NCI-H1092 treated with DMSO at 0.1 percent for 48 hours (cell line): ENCODE measurements at regions not wholly inside any gene's neighbourhood (a gene's known extent, or its start where the extent isn't known, plus 50 kb on each side); places are given as distances from the start of the nearest gene placed in this dataset.

ENCODE experiments used
- DNase-seq: peaks from one replicate; lab custom pipeline; 2025; lab: John Stamatoyannopoulos, UW

DNA sequence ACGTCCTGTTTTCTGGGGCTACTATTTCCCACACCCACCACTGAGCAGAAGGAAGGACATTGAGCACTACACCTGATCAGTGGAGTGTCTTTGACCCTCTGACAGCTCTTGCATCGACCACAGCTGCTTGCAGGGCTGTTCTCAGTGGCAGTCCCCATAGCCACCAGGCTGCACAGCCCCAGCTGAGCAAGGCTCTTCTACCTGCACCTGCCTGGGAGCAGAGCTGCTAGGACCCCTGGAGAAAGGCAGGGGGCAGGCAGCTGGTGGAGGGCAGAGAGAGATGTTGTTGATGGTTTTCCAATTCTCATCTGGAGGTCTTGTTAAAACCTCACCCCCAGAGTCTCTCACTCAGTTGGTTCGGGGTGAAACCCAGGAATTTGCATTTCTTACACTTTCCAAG lies 361.8 kb upstream of the ZNF507 start:
- DNase-seq: no peak

GRCh38 chr19:31985001-31985605 lies 360.3 kb upstream of the ZNF507 start:
- no peak for DNase-seq

DNA sequence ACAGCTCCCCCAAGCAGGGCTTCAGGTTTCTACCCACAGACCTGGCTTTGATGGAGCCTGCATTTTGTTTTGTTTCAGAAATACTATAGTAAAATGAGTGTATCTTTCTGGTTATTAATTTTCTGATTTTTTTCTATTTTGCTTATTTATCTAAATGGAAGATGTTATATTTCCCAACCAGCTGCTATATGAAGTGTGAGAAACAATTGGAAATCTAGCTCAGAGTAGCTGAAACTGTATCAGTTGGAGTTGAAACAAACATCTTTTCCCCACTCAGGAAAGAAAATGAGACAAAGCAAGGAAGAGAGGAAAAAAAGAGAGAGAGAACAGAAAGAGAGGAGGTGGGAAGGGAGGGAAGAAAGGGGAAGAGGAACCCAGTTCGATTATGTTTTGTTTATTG lies 358.5 kb upstream of the ZNF507 start:
- no peak for DNase-seq

- no peak for DNase-seq
These were observed 357.2 kb upstream of the ZNF507 start for GRCh38 chr19:31988256-31988655.

DNA sequence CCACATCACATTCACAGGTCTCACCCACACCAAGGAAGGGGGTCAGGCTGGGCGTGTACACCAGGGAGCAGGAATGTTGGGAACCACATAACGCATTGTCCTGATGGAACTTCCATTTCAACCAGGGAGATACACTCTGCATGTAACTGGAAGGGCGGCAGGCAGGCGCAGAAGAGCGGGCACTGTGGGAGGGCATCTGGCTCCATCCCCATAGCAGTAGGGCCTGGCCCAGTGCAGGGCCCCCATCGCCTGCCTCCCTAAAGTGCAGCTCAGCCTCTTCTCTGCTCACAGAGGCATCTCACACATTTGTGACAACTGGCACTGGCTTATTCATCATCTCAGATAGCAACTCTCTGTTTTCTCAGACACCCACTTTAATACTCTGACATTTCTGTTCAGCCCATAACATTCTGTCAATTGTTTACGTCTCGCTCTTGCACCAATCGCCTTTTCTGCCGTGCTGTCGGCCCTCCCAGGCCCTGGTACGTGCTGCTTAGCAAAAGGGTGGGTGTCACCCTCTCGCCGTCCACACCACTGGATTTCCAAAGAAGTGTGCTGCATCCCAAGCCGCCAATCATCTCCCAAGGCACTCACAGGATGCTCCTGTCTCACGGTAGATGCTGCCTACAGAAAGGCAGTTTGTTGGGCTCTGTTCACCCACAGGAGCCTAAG lies 353.3 kb upstream of the ZNF507 start:
- no peak for DNase-seq

DNA sequence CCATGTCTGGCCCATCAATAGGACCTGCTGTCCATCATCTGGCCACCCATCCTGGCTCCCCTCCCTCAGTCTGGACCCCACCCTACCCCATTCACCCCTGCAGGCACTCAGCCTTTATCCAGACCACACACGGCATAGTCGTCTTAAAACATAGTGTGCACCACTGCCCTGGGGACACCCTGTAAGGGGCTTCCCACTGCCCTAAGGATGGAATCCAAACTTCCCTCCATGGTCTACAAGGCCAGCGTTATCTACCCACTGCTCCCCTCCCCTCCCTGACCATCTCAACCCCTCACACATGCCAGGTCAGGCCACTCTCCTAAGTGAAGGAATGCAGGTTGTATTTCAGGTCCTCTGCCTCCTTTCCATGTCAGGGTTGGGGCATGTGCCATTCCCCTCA lies 352.7 kb upstream of the ZNF507 start:
- no peak for DNase-seq

GRCh38 chr19:31995546-31995945 lies 349.9 kb upstream of the ZNF507 start:
- no peak for DNase-seq

DNA sequence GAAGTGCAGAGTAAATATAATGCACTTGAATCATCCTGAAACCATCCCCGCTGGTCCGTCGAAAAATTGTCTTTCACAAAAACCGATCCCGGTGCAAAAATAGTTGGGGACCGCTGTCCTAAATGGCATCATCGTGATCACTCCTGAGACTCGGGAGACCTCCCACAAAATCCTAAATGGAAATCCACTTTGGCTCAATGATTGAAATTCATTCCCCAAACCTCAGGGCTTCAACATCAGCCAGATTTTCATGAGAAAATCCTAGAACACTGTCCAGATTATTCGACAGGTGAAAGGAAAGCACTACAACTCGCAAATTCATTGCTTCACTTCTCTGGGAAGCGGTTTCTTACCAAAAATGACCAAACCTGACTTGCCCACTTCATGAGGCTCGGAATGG lies 335.3 kb upstream of the ZNF507 start:
- DNase-seq: no peak

DNA sequence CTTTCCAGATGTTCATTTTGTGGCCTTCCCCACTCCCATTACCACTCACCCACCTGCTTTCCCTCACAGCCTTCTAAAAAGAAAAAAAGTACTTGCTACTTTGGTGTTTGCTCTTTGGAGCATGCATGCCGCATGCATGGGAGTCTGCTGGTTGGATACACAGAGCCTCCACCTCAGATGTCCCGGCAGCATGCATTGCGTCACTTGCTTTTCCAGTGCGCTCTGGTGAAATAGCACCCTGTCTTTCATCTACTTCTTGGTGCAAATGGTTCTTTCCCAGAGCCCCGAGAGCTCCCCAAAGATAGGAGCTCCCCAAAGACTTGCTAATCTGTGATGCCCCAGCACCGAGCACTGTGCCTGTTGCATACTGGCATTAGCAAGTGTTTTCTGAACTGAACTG lies 333.2 kb upstream of the ZNF507 start:
- no peak for DNase-seq

DNA sequence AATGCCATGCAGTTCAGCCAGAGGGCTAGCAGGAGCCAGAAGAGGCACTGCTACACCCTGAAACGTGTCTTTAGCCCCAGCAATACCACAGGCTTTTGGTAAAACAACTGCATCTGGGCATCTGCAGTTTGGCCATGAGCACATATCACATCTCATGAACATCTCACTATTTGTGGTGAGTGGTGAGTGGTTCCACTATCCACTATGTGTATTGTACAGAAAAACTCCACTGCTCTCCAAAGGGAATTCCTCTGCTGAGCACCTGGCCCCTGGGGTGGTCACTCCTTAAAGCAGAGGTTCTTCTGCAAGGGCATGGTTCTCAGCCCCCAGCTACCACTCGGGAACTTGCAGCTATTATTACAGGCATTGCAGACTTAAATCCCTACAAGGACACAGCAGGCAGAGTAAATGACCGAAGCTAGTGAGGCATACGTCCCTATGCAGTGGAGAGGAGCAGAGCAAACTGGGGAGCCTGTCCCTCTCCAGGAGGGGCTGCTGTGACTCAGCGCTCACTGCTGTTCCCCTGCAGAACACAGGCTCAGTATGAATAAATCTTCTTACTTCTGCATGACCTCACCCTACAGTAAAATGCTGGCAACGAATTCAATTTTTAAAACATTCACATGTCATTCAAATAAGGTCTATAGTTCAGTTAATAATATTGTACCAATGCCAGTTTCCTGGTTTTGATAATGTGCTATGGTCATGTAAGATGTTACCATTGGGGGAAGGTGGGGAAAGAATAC lies 332.4 kb upstream of the ZNF507 start:
- DNase-seq: no peak

DNA sequence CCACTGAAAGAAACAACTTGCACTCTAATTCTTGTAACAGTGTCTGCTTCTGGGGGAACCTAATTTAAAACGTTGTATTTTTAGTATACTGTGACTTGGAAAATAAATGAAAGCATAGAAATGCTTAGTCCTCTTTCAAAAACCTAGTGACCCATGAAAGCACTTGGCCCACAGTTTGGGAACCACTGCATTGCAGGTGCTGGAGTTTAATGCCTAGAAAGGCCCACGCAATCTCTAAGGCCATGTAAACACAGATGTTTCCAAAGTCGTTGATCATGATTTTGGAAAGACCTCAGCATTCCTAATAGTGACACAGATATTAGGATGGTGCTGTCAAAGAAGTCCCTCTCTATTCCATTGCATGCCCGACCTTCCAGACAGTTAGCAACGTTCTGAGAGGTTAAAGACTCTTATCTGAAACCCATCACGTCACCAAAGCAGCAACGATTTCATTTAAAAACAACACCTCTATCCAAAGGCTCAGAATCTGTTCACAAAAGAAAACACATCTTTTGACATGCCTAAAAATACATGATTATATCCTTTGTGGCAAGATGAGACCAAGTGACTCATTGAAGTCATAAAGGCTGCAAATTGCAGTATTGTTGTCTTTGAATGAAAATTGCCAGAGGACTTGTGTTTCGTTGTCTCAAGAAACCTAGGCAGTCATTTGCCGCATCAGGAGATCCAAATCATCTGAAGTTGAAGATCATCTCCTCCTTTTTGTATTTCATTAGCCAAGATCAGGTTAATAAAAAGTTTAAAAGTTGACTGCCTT lies 328.0 kb upstream of the ZNF507 start:
- no peak for DNase-seq

- no peak for DNase-seq
These were observed 327.4 kb upstream of the ZNF507 start for GRCh38 chr19:32018014-32018413.

GRCh38 chr19:32020538-32020937 lies 324.9 kb upstream of the ZNF507 start:
- no peak for DNase-seq

DNA sequence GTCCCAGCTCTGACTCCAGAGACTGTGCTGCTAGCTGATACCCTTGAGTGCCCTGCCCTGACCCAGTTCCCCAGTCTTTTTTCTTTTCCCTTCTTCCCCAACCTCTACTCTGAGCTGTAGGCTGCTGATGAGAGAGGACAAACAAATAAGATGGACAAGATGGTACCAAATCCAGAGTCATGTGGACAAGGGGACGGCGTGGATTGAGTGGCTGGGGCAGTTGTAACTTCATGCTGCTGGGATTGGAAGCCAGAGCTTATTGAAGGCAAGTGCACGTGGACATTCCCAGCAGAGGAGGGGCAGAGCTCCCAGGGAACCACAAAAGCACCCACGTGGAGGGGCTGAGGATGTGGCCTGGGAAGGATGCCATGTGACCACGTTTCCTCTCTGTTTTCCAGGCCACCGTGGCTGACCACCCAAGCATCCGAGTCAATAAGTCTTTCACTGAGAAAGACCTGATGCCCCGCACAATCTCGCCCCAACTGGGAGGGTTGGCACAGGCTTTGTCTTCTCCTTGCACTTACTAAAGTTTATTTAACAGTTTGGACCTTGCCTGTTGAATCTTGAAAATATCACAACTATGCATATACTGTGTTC lies 323.3 kb upstream of the ZNF507 start:
- no peak for DNase-seq

DNA sequence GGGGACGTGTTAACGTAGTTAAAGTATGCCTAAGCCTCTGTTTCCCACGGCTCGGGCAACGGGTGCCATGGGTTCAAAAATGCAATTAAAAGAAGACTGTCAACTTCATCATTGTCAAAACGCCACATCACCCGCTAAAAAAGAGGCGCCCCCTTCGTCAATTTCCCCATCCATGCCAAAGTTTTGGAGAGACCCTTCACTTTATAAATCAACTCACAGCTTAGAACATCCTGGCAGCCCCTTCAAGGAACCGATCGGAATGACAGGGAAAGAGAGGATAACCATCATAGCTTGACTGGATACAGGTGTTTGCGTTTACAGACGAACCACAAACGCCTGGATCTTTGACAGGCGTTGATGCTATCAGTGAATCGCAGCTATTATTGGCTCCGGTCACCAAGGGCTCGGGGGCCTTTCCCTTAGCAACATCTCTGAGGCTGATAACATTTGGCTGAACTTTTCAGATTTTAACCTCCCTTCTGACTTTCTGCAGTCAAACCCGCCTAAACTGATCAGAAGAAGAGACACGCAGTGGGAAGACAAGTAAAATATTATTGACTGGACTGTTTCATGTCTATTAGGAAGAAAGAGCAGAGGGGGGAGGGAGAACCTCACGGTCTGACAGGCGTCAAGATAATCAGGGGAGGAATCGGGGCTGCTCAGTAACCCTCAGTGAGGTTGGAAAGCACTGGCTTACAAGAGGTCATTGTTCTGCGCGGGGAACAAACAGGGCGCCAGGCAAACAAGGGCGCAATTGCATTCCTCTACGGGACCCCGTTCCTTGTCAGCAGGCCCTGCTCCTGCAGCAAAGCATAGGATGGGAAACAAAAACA lies 322.5 kb upstream of the ZNF507 start:
- DNase-seq: no peak

DNA sequence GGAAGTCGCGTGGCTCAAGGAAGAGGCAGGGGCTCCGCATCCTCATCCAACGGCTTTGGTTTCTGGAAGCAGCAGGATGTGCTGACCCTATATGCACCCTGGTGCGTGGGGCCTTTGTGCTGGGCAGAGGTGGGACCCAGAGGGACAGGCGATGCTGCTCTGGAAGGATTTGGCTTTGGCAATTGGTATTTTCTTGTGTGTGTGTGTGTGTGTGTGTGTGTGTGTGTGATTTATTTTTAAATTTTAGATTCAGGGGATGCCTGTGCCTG lies 321.9 kb upstream of the ZNF507 start:
- no peak for DNase-seq

DNA sequence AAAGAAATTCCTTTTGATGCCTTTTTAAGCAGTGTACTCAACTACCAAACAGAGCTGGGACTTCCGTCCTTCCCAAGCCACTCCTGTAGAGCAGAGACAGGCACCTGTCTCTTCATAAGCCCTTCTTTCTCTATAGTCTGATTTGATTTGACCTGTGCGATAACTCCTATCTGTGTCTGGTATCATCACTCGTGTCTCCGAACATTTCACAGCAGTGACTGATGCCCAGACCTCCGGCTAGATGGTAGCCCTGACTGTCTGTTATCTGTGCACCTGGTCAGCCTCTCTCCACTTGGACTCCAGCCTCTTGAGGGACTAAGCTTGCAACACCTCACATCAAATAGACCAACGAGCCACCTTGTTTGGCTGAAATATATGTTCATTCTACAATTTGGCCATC lies 316.2 kb upstream of the ZNF507 start:
- no peak for DNase-seq

GRCh38 chr19:32032561-32032960 lies 312.8 kb upstream of the ZNF507 start:
- no peak for DNase-seq

GRCh38 chr19:32035626-32036025 lies 309.8 kb upstream of the ZNF507 start:
- no peak for DNase-seq

- no peak for DNase-seq
These were observed 307.1 kb upstream of the ZNF507 start for GRCh38 chr19:32038021-32038920.

DNA sequence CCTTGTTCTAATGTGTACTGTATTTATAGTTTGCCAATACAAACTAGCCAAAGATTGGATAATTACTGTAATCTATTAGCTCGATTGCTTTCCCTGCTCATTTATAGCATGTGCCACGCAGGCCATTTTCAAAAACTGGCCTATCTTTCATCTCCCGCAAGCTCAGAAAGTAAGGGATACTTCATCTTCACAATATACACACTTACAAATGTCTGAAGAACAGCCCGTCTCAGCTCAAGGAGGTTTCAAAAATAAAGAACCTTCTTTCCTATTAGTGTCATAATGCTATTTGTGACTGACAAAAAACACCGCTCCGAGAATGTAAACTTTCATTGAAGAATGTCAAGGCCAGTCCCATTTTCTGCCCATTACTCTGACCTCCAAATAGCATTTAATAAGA lies 306.4 kb upstream of the ZNF507 start:
- no peak for DNase-seq
